Keratinocyte (primary cell): ENCODE measurements at regions not wholly inside any gene's neighbourhood (a gene's known extent, or its start where the extent isn't known, plus 50 kb on each side); places are given as distances from the start of the nearest gene placed in this dataset.

Source experiments
- EZH2 ChIP-seq: IDR thresholded peaks from one replicate; pipeline ENCODE4 v1.6.1; 2012; ENCODE audit warnings: inconsistent platforms, mild to moderate bottlenecking, low read length, moderate library complexity
- TF ChIP-seq, protein P1 (sequence below), 3 experiments: IDR thresholded peaks in 1 of 3; conservative IDR thresholded peaks in 1 of 3; optimal IDR thresholded peaks in 1 of 3; 2 replicates in 2 of 3; 3 replicates in 1 of 3; pipeline versions ENCODE3 to v1.5.1; 2011; ENCODE audit warnings: low read length in 3 of 3, mild to moderate bottlenecking in 3 of 3, moderate library complexity in 2 of 3, control low read depth in 1 of 3, inconsistent platforms in 1 of 3; ENCODE audit not compliant: insufficient read depth in 2 of 3; ENCODE audit errors: extremely low read depth in 1 of 3

DNA sequence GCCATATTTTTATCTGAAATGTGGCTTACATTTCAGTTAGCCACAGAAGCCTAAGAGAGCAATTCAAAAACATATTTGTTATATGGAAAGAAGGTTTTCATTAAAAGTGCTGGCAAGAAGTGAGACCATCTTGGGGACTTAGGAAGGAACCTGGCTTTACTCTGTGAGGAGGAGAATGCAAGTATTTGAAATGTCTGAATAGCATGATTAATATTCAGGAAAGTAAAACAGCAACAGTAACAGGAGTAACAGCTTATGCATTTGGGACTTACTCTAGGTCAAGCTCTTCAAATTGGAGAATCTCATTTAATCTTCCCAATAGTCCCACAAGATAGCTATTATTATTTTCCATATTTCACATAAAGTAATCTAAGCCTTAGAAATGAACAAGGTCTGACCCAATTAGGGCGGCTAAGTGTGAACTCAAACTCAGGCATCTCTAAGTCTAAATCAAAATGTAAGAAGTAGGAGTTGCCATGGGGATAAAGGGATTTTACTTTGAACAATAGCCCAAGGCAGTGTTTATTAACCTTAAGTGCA lies 816.5 kb downstream of the BCKDHB start:
- TF ChIP-seq, protein P1, sequence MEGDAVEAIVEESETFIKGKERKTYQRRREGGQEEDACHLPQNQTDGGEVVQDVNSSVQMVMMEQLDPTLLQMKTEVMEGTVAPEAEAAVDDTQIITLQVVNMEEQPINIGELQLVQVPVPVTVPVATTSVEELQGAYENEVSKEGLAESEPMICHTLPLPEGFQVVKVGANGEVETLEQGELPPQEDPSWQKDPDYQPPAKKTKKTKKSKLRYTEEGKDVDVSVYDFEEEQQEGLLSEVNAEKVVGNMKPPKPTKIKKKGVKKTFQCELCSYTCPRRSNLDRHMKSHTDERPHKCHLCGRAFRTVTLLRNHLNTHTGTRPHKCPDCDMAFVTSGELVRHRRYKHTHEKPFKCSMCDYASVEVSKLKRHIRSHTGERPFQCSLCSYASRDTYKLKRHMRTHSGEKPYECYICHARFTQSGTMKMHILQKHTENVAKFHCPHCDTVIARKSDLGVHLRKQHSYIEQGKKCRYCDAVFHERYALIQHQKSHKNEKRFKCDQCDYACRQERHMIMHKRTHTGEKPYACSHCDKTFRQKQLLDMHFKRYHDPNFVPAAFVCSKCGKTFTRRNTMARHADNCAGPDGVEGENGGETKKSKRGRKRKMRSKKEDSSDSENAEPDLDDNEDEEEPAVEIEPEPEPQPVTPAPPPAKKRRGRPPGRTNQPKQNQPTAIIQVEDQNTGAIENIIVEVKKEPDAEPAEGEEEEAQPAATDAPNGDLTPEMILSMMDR (optimal IDR thresholded peaks at IDR 0.05 in 1 of 3, IDR thresholded peaks at IDR 0.05 in 1 of 3, conservative IDR thresholded peaks at IDR 0.05 in 1 of 3; ENCODE audit: extremely low read depth in 1 of 3, insufficient read depth in 2 of 3, low read length in 3 of 3) = no peak
- no peak for TF ChIP-seq EZH2
